ENCODE measurements at regions not wholly inside any gene's neighbourhood (a gene's known extent, or its start where the extent isn't known, plus 50 kb on each side); places are given as distances from the start of the nearest gene placed in this dataset.

DNA sequence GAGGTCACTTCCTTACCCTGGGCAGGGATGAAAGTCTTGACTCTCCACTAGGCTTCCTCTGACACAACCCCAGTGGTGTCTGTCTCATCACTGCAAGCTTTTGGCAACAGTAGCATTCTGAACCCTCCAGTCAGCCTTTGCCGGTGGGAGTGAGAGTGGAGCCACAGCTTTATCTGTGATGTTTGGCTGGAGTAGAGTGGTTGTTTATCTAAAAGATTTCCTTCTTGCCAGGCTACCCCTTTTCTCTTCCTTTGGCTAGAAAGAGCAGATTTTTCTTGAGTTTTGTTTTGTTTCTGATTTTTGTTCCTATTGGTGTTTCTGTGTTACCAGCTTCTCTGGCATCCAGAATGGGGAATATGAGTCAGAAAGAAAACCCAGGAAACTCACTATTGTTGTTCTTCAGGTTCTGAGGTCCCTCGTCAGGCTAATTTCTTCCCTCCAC lies 98.9 kb upstream of the KIF5B start:
- Mint-ChIP-seq H3K27ac (no peak overlapping the region), H3K36me3 (peaks cover 3% of the 10 kb centered on the region), H3K9me3 (peaks cover 0 to 24% (median 10%) of the 10 kb centered on the region in 7 donors), H3K27me3 (peaks cover 5% of the 10 kb centered on the region), H3K4me1 (peaks cover 7 to 26% (median 13%) of the 10 kb centered on the region in 4 donors), H3K4me3 (no peak overlapping the region)
- H3K9me3 ChIP-seq (ENCODE audit: control insufficient read depth in 2 of 2, low read length in 2 of 2): peaks cover 5 to 7% of the 10 kb centered on the region in 2 experiments
- H3K36me3 ChIP-seq (ENCODE audit: control insufficient read depth, insufficient read depth, low read length): no peaks in the 10 kb centered on the region
- peaks cover 10% of the 10 kb centered on the region for H3K4me1 ChIP-seq (ENCODE audit: control insufficient read depth, insufficient read depth, low read length, poor library complexity, severe bottlenecking)
- ATAC-seq (ENCODE audit: low read depth in 2 of 2) (no peak), DNase-seq (no peak)
- H3K4me3 ChIP-seq (ENCODE audit: low read depth, low read length): no peak overlapping the region
- no peaks in the 10 kb centered on the region for H3K27me3 ChIP-seq (ENCODE audit: control insufficient read depth, insufficient read depth, low read length)
- no peak overlapping the region for H3K27ac ChIP-seq (ENCODE audit: insufficient read depth, low read length, poor library complexity, severe bottlenecking)

DNA sequence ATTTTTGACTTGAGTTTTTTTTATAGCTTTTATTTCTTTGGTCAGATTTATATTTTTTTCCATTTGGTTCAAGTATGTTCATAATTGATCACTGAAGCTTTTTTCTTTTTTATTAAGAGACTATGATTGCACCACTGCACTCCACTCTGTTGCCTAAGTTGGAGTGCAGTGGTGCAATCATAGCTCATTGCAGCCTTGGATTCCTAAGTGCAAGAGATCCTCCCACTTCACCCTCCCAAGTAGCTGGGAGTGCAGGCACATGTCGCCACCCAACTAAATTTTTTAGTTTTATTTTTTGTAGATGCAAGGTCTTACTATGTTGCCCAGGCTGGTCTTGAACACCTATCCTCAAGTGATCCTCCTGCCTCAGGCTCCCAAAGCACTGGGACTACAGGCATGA lies 97.7 kb upstream of the KIF5B start:
- no peak for DNase-seq
- H3K27ac Mint-ChIP-seq: no peak overlapping the region

DNA sequence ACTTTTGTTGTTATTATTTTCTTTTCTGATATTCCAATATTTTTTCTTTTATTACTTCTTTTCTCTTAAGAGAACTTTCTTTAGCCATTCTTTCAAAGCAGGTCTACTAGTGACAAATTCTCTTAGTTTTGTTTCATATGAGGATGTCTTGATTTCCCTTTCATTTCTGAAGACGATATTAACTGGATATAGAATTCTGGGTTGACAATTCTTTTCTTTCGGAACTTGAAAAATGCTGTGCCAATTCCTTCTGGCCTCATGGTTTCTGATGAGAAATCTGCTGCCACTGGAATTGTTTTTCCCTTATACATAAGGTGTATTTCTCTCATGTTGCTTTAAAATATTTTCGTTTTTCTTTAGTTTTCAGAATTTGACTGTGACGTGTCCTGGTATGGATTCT lies 97.0 kb upstream of the KIF5B start:
- H3K36me3 Mint-ChIP-seq: peaks cover 3% of the 10 kb centered on the region
- Histone ChIP-seq H3K27me3 (ENCODE audit: control insufficient read depth, insufficient read depth, low read length) (no peaks in the 10 kb centered on the region), H3K4me1 (ENCODE audit: control insufficient read depth, insufficient read depth, low read length, poor library complexity, severe bottlenecking) (peaks cover 15% of the 10 kb centered on the region), H3K27ac (ENCODE audit: insufficient read depth, low read length, poor library complexity, severe bottlenecking) (no peak overlapping the region), H3K4me3 (ENCODE audit: low read depth, low read length) (no peak overlapping the region), H3K9me3 (ENCODE audit: control insufficient read depth in 2 of 2, low read length in 2 of 2) (peaks cover 5 to 7% of the 10 kb centered on the region in 2 experiments), H3K36me3 (ENCODE audit: control insufficient read depth, insufficient read depth, low read length) (no peaks in the 10 kb centered on the region)
- no peak overlapping the region for H3K4me3 Mint-ChIP-seq
- peaks cover 5% of the 10 kb centered on the region for H3K27me3 Mint-ChIP-seq
- ATAC-seq (ENCODE audit: low read depth in 2 of 2): no peak
- H3K9me3 Mint-ChIP-seq: peaks cover 0 to 24% (median 10%) of the 10 kb centered on the region in 7 donors
- DNase-seq: no peak
- peaks cover 12 to 37% (median 22%) of the 10 kb centered on the region in 4 donors for H3K4me1 Mint-ChIP-seq
- no peak overlapping the region for H3K27ac Mint-ChIP-seq

More for the DNA sequence above, 97.7 kb upstream of the KIF5B start:
- H3K4me3 Mint-ChIP-seq: no peak overlapping the region
- Histone ChIP-seq H3K36me3 (ENCODE audit: control insufficient read depth, insufficient read depth, low read length) (no peaks in the 10 kb centered on the region), H3K27ac (ENCODE audit: insufficient read depth, low read length, poor library complexity, severe bottlenecking) (no peak overlapping the region), H3K9me3 (ENCODE audit: control insufficient read depth in 2 of 2, low read length in 2 of 2) (peaks cover 5 to 7% of the 10 kb centered on the region in 2 experiments), H3K4me1 (ENCODE audit: control insufficient read depth, insufficient read depth, low read length, poor library complexity, severe bottlenecking) (peaks cover 15% of the 10 kb centered on the region), H3K4me3 (ENCODE audit: low read depth, low read length) (no peak overlapping the region), H3K27me3 (ENCODE audit: control insufficient read depth, insufficient read depth, low read length) (no peaks in the 10 kb centered on the region)
- peaks cover 5% of the 10 kb centered on the region for H3K27me3 Mint-ChIP-seq
- no peak for ATAC-seq (ENCODE audit: low read depth in 2 of 2)
- H3K36me3 Mint-ChIP-seq: peaks cover 3% of the 10 kb centered on the region
- peaks cover 12 to 36% (median 22%) of the 10 kb centered on the region in 4 donors for H3K4me1 Mint-ChIP-seq
- H3K9me3 Mint-ChIP-seq: peaks cover 0 to 24% (median 10%) of the 10 kb centered on the region in 7 donors

DNA sequence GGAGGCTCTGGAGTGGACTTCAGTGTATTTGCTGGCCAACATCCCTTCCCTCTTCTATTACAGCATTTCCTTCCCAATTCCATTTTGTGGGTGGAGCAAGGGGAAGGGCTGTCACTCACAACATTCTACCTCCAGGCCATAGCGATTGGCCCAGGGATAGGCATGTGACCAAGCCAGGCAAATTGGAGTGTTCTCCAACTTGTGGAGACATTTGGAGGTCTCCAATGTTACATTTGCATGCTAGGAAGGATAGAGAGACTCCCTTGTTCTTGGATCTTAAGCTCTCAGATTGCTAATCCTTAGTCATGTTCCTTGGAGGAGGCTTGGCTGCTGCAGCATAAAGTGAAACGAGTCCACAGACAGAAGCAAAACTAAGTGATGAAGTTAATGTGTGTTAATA lies 95.6 kb upstream of the KIF5B start:
- Mint-ChIP-seq H3K4me1 (peaks cover 12 to 37% (median 22%) of the 10 kb centered on the region in 4 donors), H3K27me3 (no peaks in the 10 kb centered on the region), H3K9me3 (peaks cover 0 to 24% (median 10%) of the 10 kb centered on the region in 7 donors), H3K27ac (no peak overlapping the region), H3K4me3 (no peak overlapping the region), H3K36me3 (peaks cover 3% of the 10 kb centered on the region)
- no peak for DNase-seq
- Histone ChIP-seq H3K27ac (ENCODE audit: insufficient read depth, low read length, poor library complexity, severe bottlenecking) (no peak overlapping the region), H3K27me3 (ENCODE audit: control insufficient read depth, insufficient read depth, low read length) (no peaks in the 10 kb centered on the region), H3K4me1 (ENCODE audit: control insufficient read depth, insufficient read depth, low read length, poor library complexity, severe bottlenecking) (peaks cover 15% of the 10 kb centered on the region), H3K36me3 (ENCODE audit: control insufficient read depth, insufficient read depth, low read length) (no peaks in the 10 kb centered on the region), H3K9me3 (ENCODE audit: control insufficient read depth in 2 of 2, low read length in 2 of 2) (peaks cover 5 to 7% of the 10 kb centered on the region in 2 experiments), H3K4me3 (ENCODE audit: low read depth, low read length) (no peak overlapping the region)
- ATAC-seq (ENCODE audit: low read depth in 2 of 2): no peak

DNA sequence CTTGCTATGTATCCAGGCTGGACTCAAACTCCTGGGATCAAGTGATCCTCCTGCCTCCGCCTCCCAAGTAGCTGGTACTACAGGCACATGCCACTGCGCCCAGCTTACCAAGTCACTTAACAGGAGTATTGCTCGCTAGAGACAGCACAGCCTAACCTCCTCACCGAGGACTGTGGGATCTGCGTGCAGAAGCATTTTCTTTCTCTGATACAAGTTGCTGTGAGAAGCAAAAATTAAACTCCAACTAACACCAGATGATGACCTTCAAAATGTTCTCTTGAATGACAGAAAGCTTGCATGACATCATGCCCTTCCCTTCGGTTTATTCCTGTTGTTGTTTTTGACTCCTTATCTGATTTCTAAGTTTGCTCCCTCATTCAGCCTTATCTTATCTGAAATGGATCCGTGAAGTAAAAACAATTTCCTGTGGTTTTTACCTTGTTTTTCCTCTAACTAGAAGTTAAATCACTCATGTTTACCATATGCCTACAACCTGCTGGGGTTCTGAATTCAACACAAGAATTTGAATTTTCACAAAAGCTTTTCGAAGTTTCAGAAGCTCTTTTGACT lies 94.4 kb upstream of the KIF5B start:
- H3K4me3 Mint-ChIP-seq: peak overlapping the region in 2 of 4 donors; percentile 5 to 18
- H3K9me3 ChIP-seq (ENCODE audit: control insufficient read depth in 2 of 2, low read length in 2 of 2): peaks cover 5 to 7% of the 10 kb centered on the region in 2 experiments
- peak overlapping the region in 2 of 3 donors; percentile 17 to 81 for H3K27ac Mint-ChIP-seq
- no peaks in the 10 kb centered on the region for H3K27me3 ChIP-seq (ENCODE audit: control insufficient read depth, insufficient read depth, low read length)
- H3K4me1 Mint-ChIP-seq: peaks cover 12 to 37% (median 22%) of the 10 kb centered on the region in 4 donors
- no peak overlapping the region for H3K27ac ChIP-seq (ENCODE audit: insufficient read depth, low read length, poor library complexity, severe bottlenecking)
- peaks cover 15% of the 10 kb centered on the region for H3K4me1 ChIP-seq (ENCODE audit: control insufficient read depth, insufficient read depth, low read length, poor library complexity, severe bottlenecking)
- H3K4me3 ChIP-seq (ENCODE audit: low read depth, low read length): peak overlapping the region; percentile 4
- no peak for ATAC-seq (ENCODE audit: low read depth in 2 of 2)
- H3K36me3 ChIP-seq (ENCODE audit: control insufficient read depth, insufficient read depth, low read length): no peaks in the 10 kb centered on the region
- peaks cover 0 to 21% (median 6%) of the 10 kb centered on the region in 7 donors for H3K9me3 Mint-ChIP-seq
- peak in 2 of 3 donors; percentile 14 to 44 for DNase-seq
- H3K36me3 Mint-ChIP-seq: peaks cover 3% of the 10 kb centered on the region
- H3K27me3 Mint-ChIP-seq: no peaks in the 10 kb centered on the region

DNA sequence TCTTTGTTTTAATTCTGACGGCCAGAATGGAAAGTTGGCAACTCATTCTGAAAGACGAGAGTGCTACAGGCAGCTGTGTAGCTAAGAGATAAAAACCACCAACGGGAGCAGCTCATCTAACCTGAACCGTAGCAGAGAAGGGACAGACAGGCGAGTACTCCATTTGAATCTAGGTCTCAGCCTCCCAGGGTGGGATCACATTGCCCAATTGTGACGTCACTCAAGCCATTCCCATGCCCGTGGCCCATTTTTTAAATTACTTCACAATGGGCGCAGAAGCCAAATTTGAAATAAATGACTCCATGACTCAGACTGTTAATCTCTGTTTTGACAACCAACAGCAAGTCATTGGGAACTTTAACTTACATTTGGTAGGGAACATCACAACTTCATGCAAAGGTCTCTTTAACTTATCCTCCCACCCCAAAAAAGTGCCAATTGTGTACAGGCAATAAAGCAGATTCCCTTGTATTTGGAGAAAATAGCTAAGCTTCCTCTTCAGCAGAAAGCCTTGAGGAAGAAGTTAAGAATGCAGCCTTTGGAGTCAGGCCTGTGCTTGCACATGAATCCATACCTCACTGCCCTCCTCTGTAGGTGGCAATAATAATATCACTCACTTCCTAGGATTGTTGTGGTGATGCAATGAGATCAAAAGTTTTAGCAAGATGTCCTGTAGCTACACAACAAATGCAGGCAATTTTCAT lies 93.2 kb upstream of the KIF5B start:
- peaks cover 12 to 37% (median 22%) of the 10 kb centered on the region in 4 donors for H3K4me1 Mint-ChIP-seq
- DNase-seq: peak in 1 of 3 donors; percentile 34

DNA sequence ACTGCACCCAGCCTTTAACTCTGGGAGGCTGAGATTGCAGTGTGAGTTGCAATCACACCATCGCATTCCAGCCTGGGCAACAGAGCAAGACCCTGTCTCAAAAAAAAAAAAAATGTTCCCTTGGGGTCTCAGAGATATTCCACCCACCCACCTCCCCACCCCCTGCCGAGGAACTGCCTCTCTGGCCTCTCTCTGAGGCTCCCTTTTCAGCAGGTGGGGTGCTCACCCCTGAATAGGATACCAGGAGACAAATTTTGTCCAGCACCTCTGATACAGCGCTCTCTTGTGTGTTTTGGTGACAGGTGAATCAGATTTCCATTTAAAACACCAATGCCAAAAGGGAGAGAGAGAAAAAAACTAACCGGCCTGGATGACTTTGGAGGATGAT lies 92.6 kb upstream of the KIF5B start:
- H3K4me1 ChIP-seq (ENCODE audit: control insufficient read depth, insufficient read depth, low read length, poor library complexity, severe bottlenecking): peaks cover 15% of the 10 kb centered on the region
- H3K36me3 ChIP-seq (ENCODE audit: control insufficient read depth, insufficient read depth, low read length): no peaks in the 10 kb centered on the region
- peaks cover 3% of the 10 kb centered on the region for H3K36me3 Mint-ChIP-seq
- H3K9me3 Mint-ChIP-seq: peaks cover 0 to 14% (median 6%) of the 10 kb centered on the region in 7 donors
- no peak overlapping the region for H3K27ac Mint-ChIP-seq
- H3K27ac ChIP-seq (ENCODE audit: insufficient read depth, low read length, poor library complexity, severe bottlenecking): no peak overlapping the region
- H3K27me3 Mint-ChIP-seq: no peaks in the 10 kb centered on the region
- ATAC-seq (ENCODE audit: low read depth in 2 of 2) (no peak), DNase-seq (no peak)
- peaks cover 5 to 7% of the 10 kb centered on the region in 2 experiments for H3K9me3 ChIP-seq (ENCODE audit: control insufficient read depth in 2 of 2, low read length in 2 of 2)
- no peak overlapping the region for H3K4me3 ChIP-seq (ENCODE audit: low read depth, low read length)
- H3K4me3 Mint-ChIP-seq: no peak overlapping the region
- peaks cover 12 to 37% (median 22%) of the 10 kb centered on the region in 4 donors for H3K4me1 Mint-ChIP-seq
- no peaks in the 10 kb centered on the region for H3K27me3 ChIP-seq (ENCODE audit: control insufficient read depth, insufficient read depth, low read length)

More for the DNA sequence above, 93.2 kb upstream of the KIF5B start:
- Histone ChIP-seq H3K27ac (ENCODE audit: insufficient read depth, low read length, poor library complexity, severe bottlenecking) (no peak overlapping the region), H3K27me3 (ENCODE audit: control insufficient read depth, insufficient read depth, low read length) (no peaks in the 10 kb centered on the region), H3K4me1 (ENCODE audit: control insufficient read depth, insufficient read depth, low read length, poor library complexity, severe bottlenecking) (peaks cover 15% of the 10 kb centered on the region), H3K36me3 (ENCODE audit: control insufficient read depth, insufficient read depth, low read length) (no peaks in the 10 kb centered on the region), H3K9me3 (ENCODE audit: control insufficient read depth in 2 of 2, low read length in 2 of 2) (peaks cover 5 to 7% of the 10 kb centered on the region in 2 experiments), H3K4me3 (ENCODE audit: low read depth, low read length) (no peak overlapping the region)
- no peaks in the 10 kb centered on the region for H3K27me3 Mint-ChIP-seq
- H3K4me3 Mint-ChIP-seq: peak overlapping the region in 1 of 4 donors; percentile 22
- H3K9me3 Mint-ChIP-seq: peaks cover 0 to 14% (median 6%) of the 10 kb centered on the region in 7 donors
- peaks cover 3% of the 10 kb centered on the region for H3K36me3 Mint-ChIP-seq
- ATAC-seq (ENCODE audit: low read depth in 2 of 2): no peak
- peak overlapping the region in 1 of 3 donors; percentile 81 for H3K27ac Mint-ChIP-seq

Data from CD4-positive, CD25-positive, alpha-beta regulatory T cell (primary cell).